OCI-LY1 (cell line): ENCODE measurements at regions not wholly inside any gene's neighbourhood (a gene's known extent, or its start where the extent isn't known, plus 50 kb on each side); places are given as distances from the start of the nearest gene placed in this dataset.

Experiments
- H2AFZ ChIP-seq: fragments of 200-600 bp; sonication (generic), shearing (Covaris generic); 2 replicates; pipeline ENCODE4 v1.6.0; 2014; ENCODE audit warnings: antibody characterized with exemption, mild to moderate bottlenecking, low read length
- H3F3A ChIP-seq: fragments of 200-600 bp; sonication (generic), shearing (Covaris generic); 2 replicates; pipeline ENCODE4 v1.6.0; 2014; ENCODE audit warnings: mild to moderate bottlenecking, antibody characterized with exemption, low read length, moderate library complexity; ENCODE audit not compliant: insufficient read depth
- H3K27ac ChIP-seq: fragments of 200-600 bp; sonication (generic); 2 replicates; pipeline ENCODE4 v1.5.1; 2014; ENCODE audit warnings: low read length, mixed run types, mild to moderate bottlenecking, low read depth; ENCODE audit not compliant: poor library complexity, severe bottlenecking
- H3K27me3 ChIP-seq: fragments of 200-600 bp; sonication (generic); 2 replicates; pipeline ENCODE4 v1.6.0; 2014; ENCODE audit warnings: antibody characterized with exemption, mild to moderate bottlenecking, low read length, moderate library complexity; ENCODE audit not compliant: insufficient read depth
- H3K36me3 ChIP-seq: fragments of 200-600 bp; sonication (generic); 2 replicates; pipeline ENCODE4 v1.6.1; 2014; ENCODE audit warnings: mild to moderate bottlenecking, antibody characterized with exemption, low read length, moderate library complexity, mixed read lengths; ENCODE audit not compliant: insufficient read depth
- H3K4me1 ChIP-seq: fragments of 200-600 bp; sonication (generic); 2 replicates; pipeline ENCODE4 v1.5.1; 2014; ENCODE audit warnings: mild to moderate bottlenecking, low read length, moderate library complexity; ENCODE audit not compliant: insufficient read depth, severe bottlenecking
- H3K4me2 ChIP-seq: fragments of 200-600 bp; sonication (generic), shearing (Covaris generic); 2 replicates; pipeline ENCODE4 v1.6.1; 2014; ENCODE audit warnings: low read length
- H3K4me3 ChIP-seq: fragments of 200-600 bp; sonication (generic); 2 replicates; pipeline ENCODE4 v1.5.1; 2014; ENCODE audit warnings: low read length, low read depth, mild to moderate bottlenecking, mixed read lengths; ENCODE audit not compliant: poor library complexity, severe bottlenecking
- H3K79me2 ChIP-seq: fragments of 200-600 bp; shearing (Covaris generic); 2 replicates; pipeline ENCODE4 v1.6.1; 2016; ENCODE audit warnings: mixed run types, low read length, mixed read lengths; ENCODE audit not compliant: insufficient read depth
- H3K9ac ChIP-seq: fragments of 200-600 bp; sonication (generic), shearing (Covaris generic); 2 replicates; pipeline ENCODE4 v1.6.1; 2014; ENCODE audit warnings: mild to moderate bottlenecking, low read length, mixed read lengths
- H3K9me2 ChIP-seq: fragments of 200-600 bp; sonication (generic), shearing (Covaris generic); 2 replicates; pipeline ENCODE4 v1.6.1; 2014; ENCODE audit warnings: low read depth, mild to moderate bottlenecking, low read length, mixed read lengths
- H3K9me3 ChIP-seq: fragments of 200-600 bp; shearing (Covaris generic); 2 replicates; pipeline ENCODE4 v1.6.1; 2014; ENCODE audit warnings: low read length, mixed read lengths
- H4K20me1 ChIP-seq: fragments of 200-600 bp; sonication (generic), shearing (Covaris generic); 2 replicates; pipeline ENCODE4 v1.6.0; 2016; ENCODE audit warnings: mild to moderate bottlenecking, low read length; ENCODE audit not compliant: insufficient read depth
- EZH2 ChIP-seq: fragments of 200-600 bp; sonication (generic), shearing (Covaris generic); IDR thresholded peaks from 2 replicates; pipeline ENCODE4 v1.8.0; 2017; ENCODE audit warnings: borderline replicate concordance, mixed run types, mild to moderate bottlenecking, antibody characterized with exemption, low read length, moderate library complexity, mixed read lengths
- TF ChIP-seq, protein P1 (sequence below): fragments of 200-600 bp; sonication (generic), shearing (Covaris generic); IDR thresholded peaks from 2 replicates; pipeline ENCODE4 v1.5.1; 2017; ENCODE audit warnings: mild to moderate bottlenecking, antibody characterized with exemption, low read length, moderate library complexity, mixed read lengths

DNA sequence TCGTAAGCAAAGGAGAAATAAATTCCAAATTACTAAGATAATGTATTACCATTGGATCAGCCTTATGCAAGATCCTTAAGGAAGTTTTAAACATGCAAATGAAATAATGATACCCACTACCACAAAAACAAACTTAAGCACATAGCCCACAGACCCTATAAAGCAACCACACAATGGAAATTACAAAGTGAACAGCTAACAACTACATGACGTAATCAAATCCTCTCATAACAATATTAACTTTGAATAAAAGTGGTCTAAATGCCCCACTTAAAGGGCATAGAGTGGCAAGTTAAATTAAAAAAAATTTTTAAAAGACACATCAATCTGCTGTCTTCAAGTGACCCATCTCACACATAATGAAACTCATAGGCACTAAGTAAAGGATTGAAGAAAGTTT lies 397.3 kb upstream of the SEMA3A start:
- Histone ChIP-seq H3F3A (no peaks in the 10 kb centered on the region), H3K4me3 (no peak overlapping the region), H3K27ac (no peak overlapping the region), H2AFZ (no peak overlapping the region), H3K27me3 (no peaks in the 10 kb centered on the region), H3K4me1 (no peaks in the 10 kb centered on the region), H3K9me3 (no peaks in the 10 kb centered on the region), H3K36me3 (no peaks in the 10 kb centered on the region), H3K4me2 (no peak overlapping the region), H3K9ac (no peak overlapping the region), H3K9me2 (0 out of 2 replicates have a peak, but pooled peaks cover 3% of the 10 kb centered on the region), H3K79me2 (no peaks in the 10 kb centered on the region), H4K20me1 (no peaks in the 10 kb centered on the region)
- TF ChIP-seq, protein P1, sequence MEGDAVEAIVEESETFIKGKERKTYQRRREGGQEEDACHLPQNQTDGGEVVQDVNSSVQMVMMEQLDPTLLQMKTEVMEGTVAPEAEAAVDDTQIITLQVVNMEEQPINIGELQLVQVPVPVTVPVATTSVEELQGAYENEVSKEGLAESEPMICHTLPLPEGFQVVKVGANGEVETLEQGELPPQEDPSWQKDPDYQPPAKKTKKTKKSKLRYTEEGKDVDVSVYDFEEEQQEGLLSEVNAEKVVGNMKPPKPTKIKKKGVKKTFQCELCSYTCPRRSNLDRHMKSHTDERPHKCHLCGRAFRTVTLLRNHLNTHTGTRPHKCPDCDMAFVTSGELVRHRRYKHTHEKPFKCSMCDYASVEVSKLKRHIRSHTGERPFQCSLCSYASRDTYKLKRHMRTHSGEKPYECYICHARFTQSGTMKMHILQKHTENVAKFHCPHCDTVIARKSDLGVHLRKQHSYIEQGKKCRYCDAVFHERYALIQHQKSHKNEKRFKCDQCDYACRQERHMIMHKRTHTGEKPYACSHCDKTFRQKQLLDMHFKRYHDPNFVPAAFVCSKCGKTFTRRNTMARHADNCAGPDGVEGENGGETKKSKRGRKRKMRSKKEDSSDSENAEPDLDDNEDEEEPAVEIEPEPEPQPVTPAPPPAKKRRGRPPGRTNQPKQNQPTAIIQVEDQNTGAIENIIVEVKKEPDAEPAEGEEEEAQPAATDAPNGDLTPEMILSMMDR: no peak
- no peak for TF ChIP-seq EZH2

DNA sequence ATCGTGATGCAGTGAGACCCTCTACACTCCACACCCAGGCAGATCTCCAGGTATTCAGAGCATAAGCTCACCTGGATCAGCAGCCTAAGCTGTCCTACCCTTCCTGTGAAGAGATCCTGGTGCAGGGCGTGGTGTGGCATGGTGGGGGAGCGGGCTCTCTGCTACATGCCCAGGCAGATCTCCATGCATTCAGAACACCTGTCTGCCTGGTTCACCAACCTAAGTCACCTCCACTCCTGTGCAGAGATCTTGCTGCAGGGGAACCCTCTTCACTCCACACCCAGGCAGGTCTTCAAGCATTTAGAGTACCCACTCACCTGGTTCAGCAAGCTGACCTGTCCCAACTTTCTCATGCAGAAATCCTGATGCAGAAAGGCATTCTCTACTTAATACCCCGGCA lies 394.4 kb upstream of the SEMA3A start:
- H3K27ac ChIP-seq: no peak overlapping the region
- TF ChIP-seq, protein P1: no peak
- TF ChIP-seq EZH2: no peak
- H3K9me3 ChIP-seq: no peaks in the 10 kb centered on the region
- H3K4me2 ChIP-seq: no peak overlapping the region
- no peaks in the 10 kb centered on the region for H3K4me1 ChIP-seq
- H3K27me3 ChIP-seq: no peaks in the 10 kb centered on the region
- H3K9me2 ChIP-seq: 0 out of 2 replicates have a peak, but pooled peaks cover 3% of the 10 kb centered on the region
- H3K9ac ChIP-seq: no peak overlapping the region
- H3K79me2 ChIP-seq: no peaks in the 10 kb centered on the region
- H3K36me3 ChIP-seq: no peaks in the 10 kb centered on the region
- no peak overlapping the region for H2AFZ ChIP-seq
- H4K20me1 ChIP-seq: no peaks in the 10 kb centered on the region
- H3F3A ChIP-seq: no peaks in the 10 kb centered on the region
- no peak overlapping the region for H3K4me3 ChIP-seq

DNA sequence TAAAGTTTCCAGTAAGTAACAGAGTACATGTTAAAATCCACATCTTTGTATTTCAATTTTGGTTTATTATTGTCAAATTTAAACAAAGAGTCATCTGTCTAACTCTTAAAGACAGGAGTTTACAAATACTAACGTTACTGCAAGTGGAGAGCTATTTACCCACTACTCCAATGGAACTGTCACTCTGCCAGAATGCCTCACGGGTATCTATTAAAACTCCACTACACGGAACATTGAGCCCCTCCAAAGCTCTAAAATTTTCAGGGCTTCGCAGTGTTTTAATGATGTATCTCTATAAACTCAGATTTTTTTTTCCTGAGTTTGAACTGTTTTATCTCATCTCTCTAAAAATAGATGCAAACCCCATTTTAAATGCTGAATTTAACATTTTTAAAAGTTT lies 388.7 kb upstream of the SEMA3A start:
- Histone ChIP-seq H3K4me2 (no peak overlapping the region), H4K20me1 (no peaks in the 10 kb centered on the region), H3K9me3 (no peaks in the 10 kb centered on the region), H3F3A (no peaks in the 10 kb centered on the region), H2AFZ (no peak overlapping the region), H3K9me2 (no peaks in the 10 kb centered on the region), H3K36me3 (no peaks in the 10 kb centered on the region), H3K27me3 (no peaks in the 10 kb centered on the region), H3K9ac (no peak overlapping the region), H3K4me3 (no peak overlapping the region), H3K27ac (no peak overlapping the region), H3K4me1 (no peaks in the 10 kb centered on the region), H3K79me2 (no peaks in the 10 kb centered on the region)
- TF ChIP-seq, protein P1: no peak
